Hepatocyte (in vitro differentiated cells): ENCODE measurements at regions not wholly inside any gene's neighbourhood (a gene's known extent, or its start where the extent isn't known, plus 50 kb on each side); places are given as distances from the start of the nearest gene placed in this dataset.

Experiments used
- EZH2phosphoT487 ChIP-seq: fragments of 200-600 bp; sonication (generic); IDR thresholded peaks from one replicate; pipeline ENCODE4 v1.6.1; 2018; ENCODE audit warnings: antibody characterized with exemption, mild to moderate bottlenecking, low read depth, moderate library complexity; ENCODE audit not compliant: unreplicated experiment, severe bottlenecking
- TF ChIP-seq, protein P1 (sequence below): fragments of 200-600 bp; sonication (generic); IDR thresholded peaks from 2 replicates; pipeline ENCODE4 v1.5.1; 2016; ENCODE audit warnings: antibody characterized with exemption, mild to moderate bottlenecking; ENCODE audit not compliant: poor library complexity

DNA sequence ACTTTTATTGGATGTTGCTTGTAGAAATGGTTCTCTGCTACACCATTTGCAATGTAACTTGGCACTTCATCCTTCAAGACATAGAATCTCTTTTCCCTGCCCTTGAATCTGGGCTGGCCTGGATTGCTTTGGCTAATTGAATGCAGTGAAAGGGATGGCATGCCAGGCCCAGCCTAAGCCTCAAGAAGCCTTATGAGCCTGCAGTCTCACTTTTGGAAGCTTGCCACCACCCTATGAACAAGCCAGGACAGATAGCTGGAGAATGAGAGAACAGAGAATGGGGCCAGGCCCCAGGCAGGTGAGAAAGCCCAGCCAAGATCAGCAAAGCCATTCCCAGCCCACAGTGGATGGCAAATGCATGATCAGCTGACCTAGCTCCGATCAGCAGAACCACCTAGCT is 117.0 kb upstream of the ADRA1D start:
- TF ChIP-seq, protein P1, sequence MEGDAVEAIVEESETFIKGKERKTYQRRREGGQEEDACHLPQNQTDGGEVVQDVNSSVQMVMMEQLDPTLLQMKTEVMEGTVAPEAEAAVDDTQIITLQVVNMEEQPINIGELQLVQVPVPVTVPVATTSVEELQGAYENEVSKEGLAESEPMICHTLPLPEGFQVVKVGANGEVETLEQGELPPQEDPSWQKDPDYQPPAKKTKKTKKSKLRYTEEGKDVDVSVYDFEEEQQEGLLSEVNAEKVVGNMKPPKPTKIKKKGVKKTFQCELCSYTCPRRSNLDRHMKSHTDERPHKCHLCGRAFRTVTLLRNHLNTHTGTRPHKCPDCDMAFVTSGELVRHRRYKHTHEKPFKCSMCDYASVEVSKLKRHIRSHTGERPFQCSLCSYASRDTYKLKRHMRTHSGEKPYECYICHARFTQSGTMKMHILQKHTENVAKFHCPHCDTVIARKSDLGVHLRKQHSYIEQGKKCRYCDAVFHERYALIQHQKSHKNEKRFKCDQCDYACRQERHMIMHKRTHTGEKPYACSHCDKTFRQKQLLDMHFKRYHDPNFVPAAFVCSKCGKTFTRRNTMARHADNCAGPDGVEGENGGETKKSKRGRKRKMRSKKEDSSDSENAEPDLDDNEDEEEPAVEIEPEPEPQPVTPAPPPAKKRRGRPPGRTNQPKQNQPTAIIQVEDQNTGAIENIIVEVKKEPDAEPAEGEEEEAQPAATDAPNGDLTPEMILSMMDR = no peak
- TF ChIP-seq EZH2phosphoT487 = no peak
